HG03342 (cell line): ENCODE measurements at regions not wholly inside any gene's neighbourhood (a gene's known extent, or its start where the extent isn't known, plus 50 kb on each side); places are given as distances from the start of the nearest gene placed in this dataset.

Experiments
- ATAC-seq: cut with Tn5 transposase; IDR thresholded peaks from one replicate; pipeline ENCODE4 v1.9.1; 2021; ENCODE audit warnings: mild to moderate bottlenecking, moderate library complexity; ENCODE audit not compliant: unreplicated experiment

DNA sequence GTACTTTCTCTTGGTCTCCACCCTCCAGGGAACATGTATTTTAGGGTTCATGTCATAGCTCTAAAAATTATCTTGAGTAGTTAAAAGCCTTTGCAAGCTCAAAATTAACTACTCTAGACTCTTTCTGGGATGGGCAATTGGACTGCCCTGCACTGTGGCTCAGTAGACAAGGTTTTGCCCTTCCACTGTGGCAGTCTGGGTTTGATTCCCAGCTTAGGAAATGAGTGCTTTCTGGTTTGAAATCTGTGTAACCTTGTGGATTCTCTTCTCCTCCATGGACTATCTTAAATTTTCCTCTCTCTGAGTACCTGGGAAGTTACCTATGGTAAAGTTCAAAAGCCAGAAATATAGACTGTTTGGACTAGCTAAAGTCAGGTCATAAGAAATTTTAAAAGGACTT lies 94.6 kb upstream of the UST start:
- no peak for ATAC-seq

DNA sequence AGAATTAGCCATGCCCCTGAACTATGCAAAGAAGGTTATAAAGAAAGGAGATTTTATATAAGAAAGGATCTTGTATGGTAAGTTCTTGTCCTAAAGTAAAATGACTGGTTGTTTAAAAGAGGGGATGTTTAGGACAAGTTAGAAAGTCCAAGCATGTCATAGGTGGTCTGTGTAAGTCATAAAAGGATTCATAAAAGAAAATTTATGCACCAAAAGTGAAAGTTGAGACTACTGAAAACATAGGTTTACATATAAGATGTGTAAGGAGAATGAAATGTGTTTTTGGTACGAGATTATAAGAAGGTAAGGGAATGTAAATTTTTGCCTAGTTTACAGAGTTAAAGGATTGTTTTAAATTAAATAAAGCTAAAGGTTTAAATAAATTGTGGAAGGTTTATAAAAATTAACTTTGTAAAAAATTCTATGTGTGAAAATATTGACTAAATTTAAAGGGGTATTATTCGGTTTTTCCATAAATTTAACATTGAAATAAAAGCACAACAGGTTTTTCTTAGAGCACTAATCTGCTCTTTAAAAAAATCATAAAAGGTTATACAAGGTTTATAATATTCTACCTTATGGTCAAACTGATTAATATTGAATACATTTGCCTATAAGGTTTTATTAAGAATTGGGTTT lies 93.6 kb upstream of the UST start:
- no peak for ATAC-seq

DNA sequence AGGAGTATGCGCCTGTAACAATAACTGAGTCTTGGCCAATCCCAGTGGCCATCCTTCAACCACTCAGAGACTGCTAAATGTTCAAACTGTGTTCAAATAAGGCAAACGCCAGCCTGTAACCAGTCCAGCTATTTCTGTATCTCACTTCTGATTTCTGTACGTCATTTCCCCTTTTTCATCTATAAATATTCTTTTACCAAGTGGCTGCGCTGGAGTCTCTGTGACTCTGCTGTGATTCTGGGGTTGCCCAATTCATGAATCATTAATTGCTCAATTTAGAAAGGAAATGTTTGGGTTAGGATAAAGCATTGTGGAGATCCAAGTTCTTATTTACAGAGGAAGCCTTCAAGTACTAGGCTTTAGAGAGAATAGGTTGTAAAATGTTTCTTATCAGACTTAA lies 89.8 kb upstream of the UST start:
- no peak for ATAC-seq

DNA sequence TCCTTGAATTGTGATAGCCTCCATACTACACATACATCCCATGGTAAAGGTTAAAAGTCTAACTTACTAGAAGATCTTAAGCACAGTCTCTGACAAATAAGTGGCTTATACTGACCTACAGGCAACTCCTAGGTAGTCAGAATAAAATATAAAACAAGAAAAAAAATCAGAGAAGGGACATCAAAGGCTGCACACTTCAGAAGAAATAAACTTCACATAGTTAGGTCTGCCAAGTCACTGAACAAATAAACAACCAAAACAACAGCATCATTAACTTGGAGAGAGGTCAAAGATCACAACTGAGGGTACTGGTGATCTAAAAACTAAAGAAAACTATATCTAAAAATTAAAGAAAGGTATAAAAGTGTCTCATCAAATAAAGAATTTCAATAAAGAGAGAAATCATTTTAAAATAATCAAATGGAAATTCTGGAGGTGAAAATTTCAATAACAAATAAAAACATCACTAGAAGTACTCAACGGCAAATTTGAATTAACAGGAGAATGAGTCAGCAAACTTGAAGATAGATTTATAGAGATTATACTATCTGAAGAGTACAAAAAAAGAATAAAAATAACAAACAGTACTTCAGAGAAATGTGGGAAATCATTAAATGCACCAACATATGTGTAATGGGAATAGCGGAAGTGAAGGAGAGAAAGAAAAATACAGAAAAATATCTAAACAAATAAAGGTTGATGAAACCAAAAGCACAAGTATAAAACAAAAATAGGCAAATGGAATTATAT lies 88.0 kb upstream of the UST start:
- ATAC-seq: no peak

GRCh38 chr6:148667395-148667794 lies 79.4 kb upstream of the UST start:
- no peak for ATAC-seq

- ATAC-seq: no peak
These were observed 75.7 kb upstream of the UST start for GRCh38 chr6:148671085-148671484.

DNA sequence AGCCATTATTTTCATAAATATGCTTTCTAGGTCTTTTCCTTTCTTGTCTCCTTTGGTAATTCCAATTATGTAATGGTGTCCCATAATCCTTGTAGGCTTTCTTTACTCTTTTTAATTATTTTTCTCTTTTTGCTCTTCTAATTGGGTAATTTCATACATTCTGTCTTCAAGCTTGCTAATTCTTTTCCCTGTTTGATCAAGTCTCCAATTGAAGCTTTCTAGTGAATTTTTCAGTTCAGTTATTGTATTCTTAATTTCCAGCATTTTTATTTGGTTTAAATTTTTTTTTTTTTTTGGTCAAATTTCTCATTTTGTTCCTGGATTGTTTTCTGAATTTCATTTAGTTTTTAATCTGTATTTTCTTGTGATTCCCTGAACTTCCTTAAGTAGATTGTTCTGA lies 74.9 kb upstream of the UST start:
- ATAC-seq: no peak

GRCh38 chr6:148674306-148674705 lies 72.5 kb upstream of the UST start:
- no peak for ATAC-seq

DNA sequence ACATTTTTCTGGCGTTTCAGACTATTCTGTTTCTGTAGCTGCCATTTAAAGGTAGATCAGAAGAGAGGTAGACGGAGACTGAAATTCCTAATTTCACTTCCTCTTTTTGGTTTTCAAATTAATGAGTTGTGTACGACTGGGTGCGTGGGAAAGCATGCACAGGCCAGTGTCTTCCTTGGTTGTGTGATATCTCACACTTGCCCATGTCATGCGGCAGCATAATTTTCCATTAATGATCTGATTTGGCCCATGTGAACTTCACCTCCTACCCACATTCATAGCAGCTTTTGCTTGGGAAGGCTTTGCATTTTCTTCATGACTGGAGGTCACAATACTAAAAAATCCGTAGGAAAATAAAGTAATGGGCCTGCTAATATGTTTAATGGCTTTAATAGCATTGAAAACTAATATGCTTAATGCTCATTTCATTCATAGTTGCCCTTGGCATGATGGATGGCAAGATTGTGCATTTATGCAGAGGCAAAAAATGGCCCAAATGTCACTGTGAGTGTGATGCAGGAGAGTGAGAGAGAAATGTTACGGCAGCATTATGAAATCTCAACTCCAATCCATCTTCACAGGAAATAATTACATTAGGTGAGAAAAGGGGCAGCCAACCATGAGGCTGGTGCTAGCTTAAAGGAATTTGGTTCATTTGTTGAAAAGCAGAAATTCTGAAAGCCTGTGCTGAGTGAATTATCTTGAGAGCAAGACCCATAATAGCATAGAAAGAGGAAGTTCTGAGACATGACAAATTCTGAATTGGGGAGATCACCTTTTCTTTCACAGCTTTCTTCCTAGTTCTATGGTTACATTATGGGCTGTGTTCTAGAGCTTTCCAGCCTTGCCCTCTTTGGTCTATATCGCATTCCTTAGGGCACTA lies 69.0 kb upstream of the UST start:
- ATAC-seq: peak; percentile 84

DNA sequence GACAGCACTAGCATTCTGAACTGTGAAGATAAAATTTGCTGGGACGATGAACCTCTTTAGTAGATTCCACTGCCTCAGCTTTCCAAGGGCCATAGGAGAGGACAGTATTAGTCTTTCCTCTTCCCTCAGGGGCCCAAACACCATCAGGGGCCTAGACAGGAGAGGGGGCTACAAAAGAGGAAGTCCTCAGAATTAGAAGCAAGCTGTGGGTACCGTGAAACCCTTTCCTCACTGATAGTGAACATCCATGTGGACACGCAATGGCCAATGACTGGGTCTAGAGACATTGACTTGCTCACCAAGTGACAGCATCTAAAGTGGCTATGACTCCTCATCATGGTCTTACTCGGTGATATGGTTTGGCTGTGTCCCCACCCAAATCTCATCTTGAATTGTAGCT lies 68.1 kb upstream of the UST start:
- ATAC-seq: no peak

DNA sequence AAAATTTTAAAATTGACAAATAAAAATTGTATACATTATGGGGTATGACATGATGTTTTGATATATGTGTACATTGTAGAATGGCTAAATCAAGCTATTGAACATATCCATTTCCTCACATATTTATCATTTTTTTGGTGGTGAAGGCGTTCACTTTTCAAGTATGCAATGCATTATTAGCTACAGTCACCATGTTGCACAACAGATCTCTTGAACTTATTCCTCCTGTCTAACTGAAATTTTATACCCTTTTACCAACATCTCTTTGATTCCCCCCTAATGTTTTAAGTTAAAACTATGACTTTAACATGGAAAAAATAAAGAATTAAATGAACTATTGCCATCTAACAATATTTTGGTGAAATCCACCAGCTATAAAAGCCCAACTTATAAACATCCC lies 65.2 kb upstream of the UST start:
- ATAC-seq: no peak

- ATAC-seq: no peak
These were observed 64.6 kb upstream of the UST start for GRCh38 chr6:148682252-148682651.

- ATAC-seq: no peak
These were observed 63.8 kb upstream of the UST start for GRCh38 chr6:148682990-148683389.

- ATAC-seq: no peak
These were observed 57.7 kb upstream of the UST start for GRCh38 chr6:148689168-148689567.

DNA sequence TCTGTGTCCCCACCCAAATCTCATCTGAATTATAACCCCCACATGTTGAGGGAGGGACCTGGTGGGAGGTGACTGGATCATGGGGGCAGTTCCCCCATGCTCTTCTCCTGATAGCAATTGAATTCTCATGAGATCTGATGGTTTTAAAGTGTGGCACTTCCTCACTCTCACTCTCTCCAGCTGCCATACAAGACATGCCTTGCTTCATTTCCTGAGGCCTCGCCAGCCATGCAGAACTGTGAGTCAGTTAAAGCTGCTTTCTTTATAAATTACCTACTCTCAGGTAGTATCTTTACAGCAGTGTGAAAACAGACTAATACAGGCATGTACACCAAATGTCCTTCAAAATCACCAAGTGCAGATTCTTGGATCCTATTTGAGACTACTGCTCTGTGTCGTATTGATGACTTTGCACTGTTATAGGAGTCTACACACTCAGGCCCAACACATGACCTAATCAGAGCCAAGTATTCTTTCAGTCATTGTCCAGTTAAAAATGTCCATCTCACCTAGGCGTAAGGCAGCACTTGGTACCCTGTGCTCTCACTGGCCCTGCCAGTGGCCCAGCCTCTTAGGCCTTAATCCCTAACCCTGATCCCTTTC lies 52.8 kb upstream of the UST start:
- no peak for ATAC-seq
